ENCODE measurements at regions not wholly inside any gene's neighbourhood (a gene's known extent, or its start where the extent isn't known, plus 50 kb on each side); places are given as distances from the start of the nearest gene placed in this dataset.

DNA sequence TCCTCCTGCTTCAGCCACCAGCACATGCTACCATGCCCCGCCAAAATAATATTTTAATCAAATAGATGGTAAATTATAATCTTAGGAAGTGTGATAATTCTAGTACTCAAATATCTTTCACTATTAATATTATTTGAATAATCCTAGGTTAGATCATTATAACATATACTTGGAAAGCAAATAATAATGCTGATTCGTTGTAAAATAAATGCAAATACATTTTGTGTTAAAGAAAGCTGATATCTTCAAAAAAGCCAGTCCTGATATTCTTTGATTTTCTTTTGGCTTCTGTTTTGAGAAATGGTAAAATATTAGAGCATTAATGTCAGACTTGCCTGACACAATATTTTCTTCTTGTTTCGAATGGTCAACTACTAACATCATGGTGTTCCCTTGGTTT lies 116.3 kb upstream of the ADAMTS5 start:
- no CpG with 5 or more reads among the region's 3 CpGs for WGBS (ENCODE audit: insufficient coverage)
- no peaks in the 10 kb centered on the region for H3K79me2 ChIP-seq (ENCODE audit: control insufficient read depth, insufficient read depth, low read length)
- ATAC-seq (ENCODE audit: low read depth) (no peak), DNase-seq (no peak)
- CTCF ChIA-PET = no interaction called here
- POLR2A ChIA-PET = no interaction called here
- H3K4me3 ChIP-seq (ENCODE audit: control extremely low read depth in 1 of 5, extremely low read depth in 1 of 5, insufficient read depth in 1 of 5, low read depth in 2 of 5, low read length in 4 of 5) = no peak overlapping the region
- no peaks in the 10 kb centered on the region for H3K4me1 ChIP-seq (ENCODE audit: control insufficient read depth in 2 of 2, insufficient read depth in 2 of 2, low read length in 2 of 2)
- TF ChIP-seq EZH2 (IDR thresholded peaks at IDR 0.05; ENCODE audit: borderline replicate concordance, insufficient read depth, low read depth, low read length, poor library complexity, severe bottlenecking) = no peak
- TF ChIP-seq, protein P1, sequence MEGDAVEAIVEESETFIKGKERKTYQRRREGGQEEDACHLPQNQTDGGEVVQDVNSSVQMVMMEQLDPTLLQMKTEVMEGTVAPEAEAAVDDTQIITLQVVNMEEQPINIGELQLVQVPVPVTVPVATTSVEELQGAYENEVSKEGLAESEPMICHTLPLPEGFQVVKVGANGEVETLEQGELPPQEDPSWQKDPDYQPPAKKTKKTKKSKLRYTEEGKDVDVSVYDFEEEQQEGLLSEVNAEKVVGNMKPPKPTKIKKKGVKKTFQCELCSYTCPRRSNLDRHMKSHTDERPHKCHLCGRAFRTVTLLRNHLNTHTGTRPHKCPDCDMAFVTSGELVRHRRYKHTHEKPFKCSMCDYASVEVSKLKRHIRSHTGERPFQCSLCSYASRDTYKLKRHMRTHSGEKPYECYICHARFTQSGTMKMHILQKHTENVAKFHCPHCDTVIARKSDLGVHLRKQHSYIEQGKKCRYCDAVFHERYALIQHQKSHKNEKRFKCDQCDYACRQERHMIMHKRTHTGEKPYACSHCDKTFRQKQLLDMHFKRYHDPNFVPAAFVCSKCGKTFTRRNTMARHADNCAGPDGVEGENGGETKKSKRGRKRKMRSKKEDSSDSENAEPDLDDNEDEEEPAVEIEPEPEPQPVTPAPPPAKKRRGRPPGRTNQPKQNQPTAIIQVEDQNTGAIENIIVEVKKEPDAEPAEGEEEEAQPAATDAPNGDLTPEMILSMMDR (IDR thresholded peaks at IDR 0.05) = no peak
- no peak overlapping the region for H3K9ac ChIP-seq (ENCODE audit: low read length)
- Mint-ChIP-seq H3K9me3 (ENCODE audit: insufficient read depth) (peaks cover 4% of the 10 kb centered on the region), H3K4me3 (no peak overlapping the region), H3K4me1 (no peaks in the 10 kb centered on the region), H3K27ac (no peak overlapping the region), H3K27me3 (no peaks in the 10 kb centered on the region)
- peaks cover 0 to 1% (median 0%) of the 10 kb centered on the region in 3 donors for H3K9me3 ChIP-seq (ENCODE audit: control extremely low read depth in 1 of 3, control insufficient read depth in 2 of 3, insufficient read depth in 1 of 3, low read length in 2 of 3)
- no peak overlapping the region for H2AFZ ChIP-seq (ENCODE audit: insufficient read depth, low read depth, low read length, poor library complexity, severe bottlenecking)
- intact Hi-C loops (cut with micrococcal nuclease) = no loop called here
- H3K36me3 ChIP-seq (replicated peaks in 1 of 2; ENCODE audit: control extremely low read depth in 1 of 2, control insufficient read depth in 1 of 2, extremely low read depth in 1 of 2, insufficient read depth in 2 of 2, low read length in 1 of 2) = no peaks in the 10 kb centered on the region
- no peak overlapping the region for H3K4me2 ChIP-seq (replicated peaks; ENCODE audit: low read depth, low read length, poor library complexity, severe bottlenecking)
- no peaks in the 10 kb centered on the region for H3K27me3 ChIP-seq (replicated peaks in 1 of 4; ENCODE audit: control extremely low read depth in 1 of 4, control insufficient read depth in 3 of 4, insufficient read depth in 4 of 4, low read length in 3 of 4)
- H4K20me1 ChIP-seq (ENCODE audit: control insufficient read depth, insufficient read depth, low read length, poor library complexity, severe bottlenecking) = no peaks in the 10 kb centered on the region
- H3K27ac ChIP-seq (ENCODE audit: low read length in 2 of 2) = no peak overlapping the region

- no peaks in the 10 kb centered on the region for H3K79me2 ChIP-seq (ENCODE audit: control insufficient read depth, insufficient read depth, low read length)
- no peak overlapping the region for H2AFZ ChIP-seq (ENCODE audit: insufficient read depth, low read depth, low read length, poor library complexity, severe bottlenecking)
- H3K4me1 ChIP-seq (ENCODE audit: control insufficient read depth in 2 of 2, insufficient read depth in 2 of 2, low read length in 2 of 2) = no peaks in the 10 kb centered on the region
- DNase-seq (no peak), ATAC-seq (ENCODE audit: low read depth) (no peak)
- TF ChIP-seq, protein P1 (IDR thresholded peaks at IDR 0.05) = no peak
- TF ChIP-seq EZH2 (IDR thresholded peaks at IDR 0.05; ENCODE audit: borderline replicate concordance, insufficient read depth, low read depth, low read length, poor library complexity, severe bottlenecking) = no peak
- Mint-ChIP-seq H3K4me3 (no peak overlapping the region), H3K27ac (no peak overlapping the region), H3K9me3 (ENCODE audit: insufficient read depth) (peaks cover 4% of the 10 kb centered on the region), H3K27me3 (no peaks in the 10 kb centered on the region), H3K4me1 (no peaks in the 10 kb centered on the region)
- H3K27me3 ChIP-seq (replicated peaks in 1 of 4; ENCODE audit: control extremely low read depth in 1 of 4, control insufficient read depth in 3 of 4, insufficient read depth in 4 of 4, low read length in 3 of 4) = no peaks in the 10 kb centered on the region
- no CpG with 5 or more reads among the region's 4 CpGs for WGBS (ENCODE audit: insufficient coverage)
- H3K9ac ChIP-seq (ENCODE audit: low read length) = no peak overlapping the region
- ChIA-PET POLR2A (no interaction called here), CTCF (no interaction called here)
- H4K20me1 ChIP-seq (ENCODE audit: control insufficient read depth, insufficient read depth, low read length, poor library complexity, severe bottlenecking) = no peaks in the 10 kb centered on the region
- peaks cover 0 to 1% (median 0%) of the 10 kb centered on the region in 3 donors for H3K9me3 ChIP-seq (ENCODE audit: control extremely low read depth in 1 of 3, control insufficient read depth in 2 of 3, insufficient read depth in 1 of 3, low read length in 2 of 3)
- no peaks in the 10 kb centered on the region for H3K36me3 ChIP-seq (replicated peaks in 1 of 2; ENCODE audit: control extremely low read depth in 1 of 2, control insufficient read depth in 1 of 2, extremely low read depth in 1 of 2, insufficient read depth in 2 of 2, low read length in 1 of 2)
- intact Hi-C loops (cut with micrococcal nuclease) = no loop called here
- H3K4me2 ChIP-seq (replicated peaks; ENCODE audit: low read depth, low read length, poor library complexity, severe bottlenecking) = no peak overlapping the region
- no peak overlapping the region for H3K4me3 ChIP-seq (ENCODE audit: control extremely low read depth in 1 of 5, extremely low read depth in 1 of 5, insufficient read depth in 1 of 5, low read depth in 2 of 5, low read length in 4 of 5)
- H3K27ac ChIP-seq (ENCODE audit: low read length in 2 of 2) = no peak overlapping the region
These were observed 115.6 kb upstream of the ADAMTS5 start for GRCh38 chr21:27082431-27083010.
